ENCODE measurements at regions not wholly inside any gene's neighbourhood (a gene's known extent, or its start where the extent isn't known, plus 50 kb on each side); places are given as distances from the start of the nearest gene placed in this dataset.

GRCh38 chrX:125895518-125895917 lies 270.6 kb downstream of the DCAF12L2 start:
- TF ChIP-seq CTCF (conservative IDR thresholded peaks at IDR 0.05 in 1 of 2, IDR thresholded peaks at IDR 0.05 in 1 of 2; ENCODE audit: low read depth in 1 of 2, low read length in 2 of 2) (no peak), EZH2 (IDR thresholded peaks at IDR 0.05; ENCODE audit: low read length, missing control alignments) (no peak)

Measured in fibroblast of lung (primary cell).